HG03354 (cell line): ENCODE measurements at regions not wholly inside any gene's neighbourhood (a gene's known extent, or its start where the extent isn't known, plus 50 kb on each side); places are given as distances from the start of the nearest gene placed in this dataset.
"Not testable (repeated sequence)": the region's sequence is repeated elsewhere in the genome, so short reads cannot be mapped to it uniquely, and the experiment has no call there.

Experiments used
- ATAC-seq: cut with Tn5 transposase; IDR thresholded peaks from one replicate; pipeline ENCODE4 v1.9.1; 2021; ENCODE audit warnings: mild to moderate bottlenecking; ENCODE audit not compliant: unreplicated experiment, poor library complexity, severe bottlenecking

GRCh38 chr5:93954421-93955069 is 213.1 kb upstream of the POU5F2 start:
- no peak for ATAC-seq

- ATAC-seq = no peak
These were observed 212.0 kb upstream of the POU5F2 start for GRCh38 chr5:93953442-93953841.

GRCh38 chr5:93941897-93942296 is 200.5 kb upstream of the POU5F2 start:
- no peak for ATAC-seq

GRCh38 chr5:93933269-93933668 is 191.9 kb upstream of the POU5F2 start:
- not testable (repeated sequence) for ATAC-seq

- no peak for ATAC-seq
These were observed 188.7 kb upstream of the POU5F2 start for GRCh38 chr5:93930098-93930497.

GRCh38 chr5:93929131-93929530 is 187.7 kb upstream of the POU5F2 start:
- ATAC-seq = no peak

GRCh38 chr5:93926831-93927620 is 185.6 kb upstream of the POU5F2 start:
- ATAC-seq = no peak

- no peak for ATAC-seq
These were observed 183.9 kb upstream of the POU5F2 start for GRCh38 chr5:93925321-93925720.

- ATAC-seq = no peak
These were observed 183.2 kb upstream of the POU5F2 start for GRCh38 chr5:93924628-93925027.

GRCh38 chr5:93922551-93922950 is 181.2 kb upstream of the POU5F2 start:
- ATAC-seq = no peak

GRCh38 chr5:93921001-93921400 is 179.6 kb upstream of the POU5F2 start:
- ATAC-seq = no peak

GRCh38 chr5:93916872-93917271 is 175.5 kb upstream of the POU5F2 start:
- no peak for ATAC-seq

- ATAC-seq = peak; percentile 81
These were observed 173.7 kb upstream of the POU5F2 start for GRCh38 chr5:93915142-93915553.

GRCh38 chr5:93911609-93912008 is 170.2 kb upstream of the POU5F2 start:
- no peak for ATAC-seq

GRCh38 chr5:93909356-93909755 is 168.0 kb upstream of the POU5F2 start:
- no peak for ATAC-seq

- ATAC-seq = no peak
These were observed 163.5 kb upstream of the POU5F2 start for GRCh38 chr5:93904917-93905316.

- ATAC-seq = no peak
These were observed 160.9 kb upstream of the POU5F2 start for GRCh38 chr5:93902288-93902687.

GRCh38 chr5:93899026-93899600 is 157.7 kb upstream of the POU5F2 start:
- ATAC-seq = peak; percentile 93

GRCh38 chr5:93894601-93895354 is 153.4 kb upstream of the POU5F2 start:
- no peak for ATAC-seq

GRCh38 chr5:93893075-93893474 is 151.7 kb upstream of the POU5F2 start:
- ATAC-seq = no peak
